HCT116 (cell line): ENCODE measurements at regions not wholly inside any gene's neighbourhood (a gene's known extent, or its start where the extent isn't known, plus 50 kb on each side); places are given as distances from the start of the nearest gene placed in this dataset.

Source experiments
- CEBPB ChIP-seq: IDR thresholded peaks from 2 replicates; pipeline ENCODE4 v1.6.1; 2012; ENCODE audit warnings: low read depth
- CTCF ChIP-seq, 3 experiments: fragments of 200-600 bp in 1 of 3; sonication (generic) in 1 of 3; IDR thresholded peaks in 2 of 3; conservative IDR thresholded peaks in 1 of 3; 2 replicates each; pipeline ENCODE4 v1.5.1; 2012 to 2017; ENCODE audit warnings: low read depth in 2 of 3, low read length in 2 of 3, antibody characterized with exemption in 1 of 3, borderline replicate concordance in 1 of 3, control low read depth in 1 of 3, mild to moderate bottlenecking in 1 of 3, mixed read lengths in 1 of 3, mixed run types in 1 of 3, moderate library complexity in 1 of 3; ENCODE audit not compliant: insufficient read depth in 1 of 3

- TF ChIP-seq CEBPB (no peak), CTCF (IDR thresholded peaks at IDR 0.05 in 2 of 3, conservative IDR thresholded peaks at IDR 0.05 in 1 of 3; ENCODE audit: borderline replicate concordance in 1 of 3, insufficient read depth in 1 of 3, low read depth in 2 of 3, low read length in 2 of 3) (no peak)
Observed at GRCh38 chr5:101067429-101067828, 164.3 kb upstream of the ST8SIA4 start.
